AG09309 (cell line): ENCODE measurements at regions not wholly inside any gene's neighbourhood (a gene's known extent, or its start where the extent isn't known, plus 50 kb on each side); places are given as distances from the start of the nearest gene placed in this dataset.
A peak's percentile ranks its signal among the peaks of the same experiment; 100 is the strongest.

ENCODE experiments used
- DNase-seq: peaks from one replicate; pipeline ENCODE4 v3.0.0-alpha.2; 2010; ENCODE audit warnings: low read depth
- H3K4me3 ChIP-seq: 2 replicates; pipeline ENCODE4 v1.5.1; 2011; ENCODE audit warnings: mild to moderate bottlenecking, low read depth, low read length, moderate library complexity; ENCODE audit not compliant: control insufficient read depth
- TF ChIP-seq, protein P1 (sequence below): IDR thresholded peaks from 2 replicates; pipeline ENCODE4 v1.5.1; 2011; ENCODE audit warnings: mild to moderate bottlenecking, low read depth, low read length, inconsistent platforms; ENCODE audit not compliant: insufficient read depth, control insufficient read depth; ENCODE audit errors: missing control alignments

DNA sequence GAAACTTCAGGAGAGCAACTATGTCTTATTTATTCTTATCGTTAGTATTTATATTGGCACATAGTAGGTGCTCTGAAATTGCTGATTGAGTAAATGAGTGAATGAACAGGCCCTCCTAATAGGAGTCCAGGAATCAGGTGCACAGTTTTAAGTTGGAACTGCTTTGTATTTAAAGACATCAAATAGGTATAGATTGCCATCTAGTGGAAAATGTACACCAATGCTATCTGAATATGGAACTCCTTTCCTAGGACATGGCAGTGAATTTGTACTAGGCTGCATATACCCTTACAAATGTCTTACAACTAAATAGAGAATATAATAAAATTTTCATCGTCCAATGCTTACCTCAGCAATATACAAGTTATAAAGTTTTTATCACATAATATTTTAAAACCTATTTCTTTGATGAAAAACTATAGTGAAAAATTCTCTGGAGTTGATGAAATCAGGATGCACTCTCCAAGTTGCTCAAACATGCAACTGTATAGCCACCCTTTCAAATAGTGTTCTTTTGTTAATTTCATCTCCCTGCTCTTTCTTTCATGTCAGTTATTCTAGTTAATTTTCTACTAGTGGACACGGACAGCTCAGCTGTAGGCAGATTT, 318.9 kb upstream of the SYT4 start:
- DNase-seq: no peak
- TF ChIP-seq, protein P1, sequence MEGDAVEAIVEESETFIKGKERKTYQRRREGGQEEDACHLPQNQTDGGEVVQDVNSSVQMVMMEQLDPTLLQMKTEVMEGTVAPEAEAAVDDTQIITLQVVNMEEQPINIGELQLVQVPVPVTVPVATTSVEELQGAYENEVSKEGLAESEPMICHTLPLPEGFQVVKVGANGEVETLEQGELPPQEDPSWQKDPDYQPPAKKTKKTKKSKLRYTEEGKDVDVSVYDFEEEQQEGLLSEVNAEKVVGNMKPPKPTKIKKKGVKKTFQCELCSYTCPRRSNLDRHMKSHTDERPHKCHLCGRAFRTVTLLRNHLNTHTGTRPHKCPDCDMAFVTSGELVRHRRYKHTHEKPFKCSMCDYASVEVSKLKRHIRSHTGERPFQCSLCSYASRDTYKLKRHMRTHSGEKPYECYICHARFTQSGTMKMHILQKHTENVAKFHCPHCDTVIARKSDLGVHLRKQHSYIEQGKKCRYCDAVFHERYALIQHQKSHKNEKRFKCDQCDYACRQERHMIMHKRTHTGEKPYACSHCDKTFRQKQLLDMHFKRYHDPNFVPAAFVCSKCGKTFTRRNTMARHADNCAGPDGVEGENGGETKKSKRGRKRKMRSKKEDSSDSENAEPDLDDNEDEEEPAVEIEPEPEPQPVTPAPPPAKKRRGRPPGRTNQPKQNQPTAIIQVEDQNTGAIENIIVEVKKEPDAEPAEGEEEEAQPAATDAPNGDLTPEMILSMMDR: peak; percentile 49
- no peak overlapping the region for H3K4me3 ChIP-seq

DNA sequence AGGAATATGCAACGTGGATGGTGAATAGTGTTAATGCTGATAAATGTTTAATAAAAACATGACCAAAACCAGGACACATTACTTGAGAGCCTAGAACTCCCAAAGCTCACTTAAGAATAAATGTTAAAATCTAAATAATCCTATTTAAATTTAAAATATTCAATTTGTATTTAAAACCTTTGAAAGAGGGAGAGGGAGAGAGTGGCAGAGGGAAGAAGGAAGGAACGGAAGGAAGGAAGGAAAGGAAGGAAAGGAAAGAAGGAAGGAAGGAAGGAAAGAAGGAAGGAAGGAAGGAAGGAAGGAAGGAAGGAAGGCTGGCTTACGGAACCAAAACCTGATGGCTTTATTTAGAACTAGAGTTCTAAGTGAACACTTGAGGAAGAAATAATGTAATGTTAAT, 324.1 kb upstream of the SYT4 start:
- TF ChIP-seq, protein P1: no peak
- no peak for DNase-seq
- H3K4me3 ChIP-seq: no peak overlapping the region

DNA sequence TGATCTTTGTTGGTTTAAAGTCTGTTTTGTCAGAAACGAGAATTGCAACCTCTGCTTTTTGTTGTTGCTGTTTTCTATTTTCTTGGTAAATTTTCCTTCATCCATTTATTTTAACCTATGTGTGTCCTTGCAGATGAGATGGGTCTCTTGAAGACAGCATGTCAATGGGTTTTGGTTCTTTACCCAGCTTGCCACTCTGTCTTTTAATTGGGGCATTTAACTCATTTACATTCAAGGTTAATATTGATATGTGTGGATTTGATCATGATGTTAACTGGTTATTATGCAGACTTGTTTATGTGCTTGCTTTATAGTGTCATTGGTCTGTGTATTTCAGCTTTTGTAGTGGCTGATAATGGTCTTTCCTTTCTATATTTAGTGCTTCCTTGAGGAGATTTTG, 327.9 kb upstream of the SYT4 start:
- TF ChIP-seq, protein P1: no peak
- no peak overlapping the region for H3K4me3 ChIP-seq
- DNase-seq: no peak

DNA sequence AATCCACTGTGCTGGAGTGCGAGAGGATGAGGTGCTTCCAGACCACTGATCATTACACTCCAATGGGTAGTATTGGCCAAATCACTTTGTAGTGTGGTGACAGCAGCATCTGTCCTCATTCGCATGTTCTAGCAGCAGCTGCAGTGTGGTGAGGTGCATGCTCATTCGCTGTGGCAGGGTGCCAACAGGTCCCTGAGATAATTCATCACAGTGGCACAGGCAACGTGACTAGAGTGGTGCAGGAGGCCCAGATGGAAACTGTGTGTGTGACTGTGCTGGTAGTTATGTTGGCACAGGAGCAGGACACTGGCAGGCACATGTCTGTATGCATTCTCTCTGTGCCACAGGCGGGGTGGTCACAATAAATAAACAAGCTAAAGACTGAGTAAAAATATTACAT, 329.5 kb upstream of the SYT4 start:
- DNase-seq: no peak

DNA sequence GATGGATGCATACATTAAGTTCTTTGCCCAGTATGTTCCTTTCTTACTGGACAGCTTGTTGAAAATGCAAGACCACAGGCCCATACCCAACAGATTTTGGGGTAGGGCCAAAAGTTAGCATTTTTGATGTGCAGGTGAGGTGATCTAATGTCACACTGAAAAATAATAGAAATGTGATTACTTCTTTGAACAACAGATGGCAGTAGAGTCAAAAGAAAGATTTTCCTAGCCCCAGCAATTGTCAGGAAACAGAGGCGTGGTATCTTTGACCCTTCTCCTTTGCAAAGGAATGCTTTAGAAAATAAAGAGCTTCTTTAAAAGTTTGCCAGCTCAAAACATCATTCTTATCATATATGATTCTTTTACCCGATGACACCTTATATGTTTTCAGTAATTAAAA, 343.6 kb upstream of the SYT4 start:
- H3K4me3 ChIP-seq: no peak overlapping the region
- TF ChIP-seq, protein P1: peak; percentile 51
- DNase-seq: no peak

More for the DNA sequence above, 329.5 kb upstream of the SYT4 start:
- H3K4me3 ChIP-seq: no peak overlapping the region
- TF ChIP-seq, protein P1: no peak

DNA sequence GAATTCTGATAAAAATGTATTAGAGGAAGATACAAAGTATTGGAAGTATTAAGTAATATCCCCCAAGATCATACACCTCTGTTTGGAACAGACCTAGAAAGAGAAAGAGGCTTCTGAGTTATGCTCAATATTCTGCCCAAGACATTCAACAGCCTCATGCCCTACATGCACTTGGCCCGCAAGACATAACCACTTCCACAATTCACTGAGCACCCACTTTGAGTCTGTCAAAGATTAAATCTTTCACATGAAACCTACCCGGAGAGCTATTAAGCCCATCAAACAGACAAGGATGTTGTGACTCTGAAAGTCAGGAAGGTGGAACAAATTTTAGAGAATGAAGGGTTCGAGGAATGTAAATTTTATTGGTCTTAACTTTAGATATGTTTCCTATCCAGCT, 344.7 kb upstream of the SYT4 start:
- TF ChIP-seq, protein P1: no peak
- DNase-seq: no peak
- no peak overlapping the region for H3K4me3 ChIP-seq

DNA sequence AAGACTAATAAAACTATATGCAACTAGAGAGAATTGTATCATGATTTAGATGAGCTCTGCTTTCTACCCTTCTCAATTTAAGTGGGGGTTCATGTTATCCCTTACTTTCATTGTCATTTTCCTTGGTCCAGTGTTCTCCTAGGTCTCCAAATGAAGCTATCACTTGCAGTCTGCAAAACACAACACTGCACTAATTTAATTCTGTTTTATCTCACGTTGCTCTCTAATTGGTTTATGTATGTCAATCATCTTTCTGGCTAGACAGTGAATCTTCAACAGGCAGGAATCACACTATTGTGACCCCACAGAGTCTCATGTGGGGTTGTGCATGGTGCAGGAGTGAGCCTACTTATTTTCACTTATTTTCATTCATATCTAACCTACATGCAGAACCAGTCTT, 348.3 kb upstream of the SYT4 start:
- TF ChIP-seq, protein P1: no peak
- no peak for DNase-seq

More for the DNA sequence above, 348.3 kb upstream of the SYT4 start:
- H3K4me3 ChIP-seq: no peak overlapping the region
